ENCODE measurements at regions not wholly inside any gene's neighbourhood (a gene's known extent, or its start where the extent isn't known, plus 50 kb on each side); places are given as distances from the start of the nearest gene placed in this dataset.

GRCh38 chr10:61606959-61607907 is 55.5 kb upstream of the CABCOCO1 start (continued):
- peak; percentile 14; the same call in 1 of the 2 replicates for TF ChIP-seq REST (IDR thresholded peaks at IDR 0.05; ENCODE audit: borderline replicate concordance)
- no peak for TF ChIP-seq REST (CRISPR knock-in tag; IDR thresholded peaks at IDR 0.05; ENCODE audit: low read depth)
- TF ChIP-seq ZFP30 (CRISPR knock-in tag; IDR thresholded peaks at IDR 0.05; ENCODE audit: borderline replicate concordance), result no peak
- TF ChIP-seq CEBPG (CRISPR knock-in tag; IDR thresholded peaks at IDR 0.05), result no peak
- TF ChIP-seq CEBPG (tag; conservative IDR thresholded peaks at IDR 0.05 in 1 of 2, IDR thresholded peaks at IDR 0.05 in 1 of 2), result peak; percentile 28 to 40; a peak in 2 of 4 replicates
- no peak for TF ChIP-seq TFAP4 (CRISPR knock-in tag; IDR thresholded peaks at IDR 0.05; ENCODE audit: borderline replicate concordance)

Measured in K562 (cell line).